CD1c-positive myeloid dendritic cell (primary cell): ENCODE measurements at regions not wholly inside any gene's neighbourhood (a gene's known extent, or its start where the extent isn't known, plus 50 kb on each side); places are given as distances from the start of the nearest gene placed in this dataset.

Source experiments
- DNase-seq: peaks from one replicate; pipeline ENCODE4 v3.0.0-alpha.2; 2016; ENCODE audit errors: extremely low spot score

GRCh38 chr3:193780397-193780796 is 187.4 kb downstream of the OPA1 start:
- no peak for DNase-seq

- peak; percentile 64 for DNase-seq
Measured at GRCh38 chr3:193780810-193781478, 187.9 kb downstream of the OPA1 start.

GRCh38 chr3:193782276-193782647 is 189.3 kb downstream of the OPA1 start:
- no peak for DNase-seq

GRCh38 chr3:193782747-193783146 is 189.7 kb downstream of the OPA1 start:
- no peak for DNase-seq

- DNase-seq, result no peak
Measured at GRCh38 chr3:193783166-193783896, 190.3 kb downstream of the OPA1 start.

GRCh38 chr3:193784822-193785221 is 191.8 kb downstream of the OPA1 start:
- DNase-seq, result no peak

- no peak for DNase-seq
Measured at GRCh38 chr3:193787496-193787870, 194.5 kb downstream of the OPA1 start.

GRCh38 chr3:193788189-193788991 is 195.4 kb downstream of the OPA1 start:
- DNase-seq, result peak; percentile 47

- no peak for DNase-seq
Measured at GRCh38 chr3:193789455-193789854, 196.4 kb downstream of the OPA1 start.

- DNase-seq, result no peak
Measured at GRCh38 chr3:193790086-193790990, 197.3 kb downstream of the OPA1 start.

GRCh38 chr3:193791041-193792032 is 198.3 kb downstream of the OPA1 start:
- no peak for DNase-seq

- DNase-seq, result no peak
Measured at GRCh38 chr3:193793123-193793522, 200.1 kb downstream of the OPA1 start.

- peak; percentile 17 for DNase-seq
Measured at GRCh38 chr3:193794002-193794881, 201.2 kb downstream of the OPA1 start.

- no peak for DNase-seq
Measured at GRCh38 chr3:193795062-193795690, 202.2 kb downstream of the OPA1 start.

GRCh38 chr3:193796089-193796488 is 203.1 kb downstream of the OPA1 start:
- no peak for DNase-seq

- DNase-seq, result no peak
Measured at GRCh38 chr3:193797566-193797965, 204.6 kb downstream of the OPA1 start.

- DNase-seq, result no peak
Measured at GRCh38 chr3:193798051-193798450, 205.0 kb downstream of the OPA1 start.

- no peak for DNase-seq
Measured at GRCh38 chr3:193800138-193801043, 207.4 kb downstream of the OPA1 start.
